Liver (tissue), 8 donors: ENCODE measurements at regions not wholly inside any gene's neighbourhood (a gene's known extent, or its start where the extent isn't known, plus 50 kb on each side); places are given as distances from the start of the nearest gene placed in this dataset.

Experiments
- DNase-seq: peaks from one replicate; pipeline ENCODE4 v3.0.0-alpha.2; 2017; ENCODE audit warnings: low spot score
- H3K27ac ChIP-seq, 2 donors: one replicate each; pipeline ENCODE4 v1.7.0; 2013; ENCODE audit warnings: inconsistent platforms in 2 of 2, low read length in 2 of 2, control low read depth in 1 of 2, low read depth in 1 of 2, mild to moderate bottlenecking in 1 of 2
- H3K27me3 ChIP-seq, 4 donors: one replicate each; pipeline versions ENCODE4 v1.6.1 to v1.7.0; 2013; ENCODE audit warnings: low read length in 3 of 4, inconsistent platforms in 1 of 4, mild to moderate bottlenecking in 1 of 4, moderate library complexity in 1 of 4; ENCODE audit not compliant: control insufficient read depth in 4 of 4, insufficient read depth in 4 of 4
- H3K36me3 ChIP-seq, 4 donors: one replicate each; pipeline versions ENCODE4 v1.6.1 to v1.7.0; 2013; ENCODE audit warnings: low read length in 3 of 4, mild to moderate bottlenecking in 3 of 4, low read depth in 1 of 4, moderate library complexity in 1 of 4; ENCODE audit not compliant: control insufficient read depth in 4 of 4, insufficient read depth in 3 of 4
- H3K4me1 ChIP-seq, 4 donors: one replicate each; pipeline versions ENCODE4 v1.6.1 to v1.7.0; 2013; ENCODE audit warnings: low read length in 3 of 4, mild to moderate bottlenecking in 3 of 4, moderate library complexity in 1 of 4; ENCODE audit not compliant: control insufficient read depth in 4 of 4, insufficient read depth in 4 of 4
- H3K4me3 ChIP-seq, 3 donors: one replicate each; pipeline versions ENCODE4 v1.6.1 to v1.7.0; 2013; ENCODE audit warnings: low read length in 3 of 3, control low read depth in 1 of 3, low read depth in 1 of 3, mild to moderate bottlenecking in 1 of 3
- H3K9ac ChIP-seq, 2 donors: one replicate each; pipeline ENCODE4 v1.7.0; 2013; ENCODE audit warnings: low read length in 2 of 2, mild to moderate bottlenecking in 2 of 2, moderate library complexity in 2 of 2, control low read depth in 1 of 2, low read depth in 1 of 2
- H3K9me3 ChIP-seq, 4 donors: one replicate each; pipeline versions ENCODE4 v1.6.1 to v1.7.0; 2013; ENCODE audit warnings: low read length in 3 of 4; ENCODE audit not compliant: control insufficient read depth in 4 of 4
- CTCF ChIP-seq: fragments of 150-350 bp; IDR thresholded peaks from 2 replicates; pipeline ENCODE4 v1.5.1; 2017; ENCODE audit warnings: improper control_type of control experiment, low read depth, low read length; ENCODE audit not compliant: missing input control
- EGR1 ChIP-seq, 2 donors: IDR thresholded peaks; 2 replicates each; pipeline ENCODE4 v1.6.1; 2016 to 2018; ENCODE audit warnings: antibody characterized with exemption in 2 of 2, low read depth in 2 of 2
- FOXA1 ChIP-seq: IDR thresholded peaks from 2 replicates; pipeline ENCODE4 v1.6.1; 2016; ENCODE audit warnings: antibody characterized with exemption
- GABPA ChIP-seq, 2 donors: IDR thresholded peaks in 1 of 2; conservative IDR thresholded peaks in 1 of 2; 2 replicates each; pipeline ENCODE4 v1.6.1; 2016; ENCODE audit warnings: antibody characterized with exemption in 2 of 2, mild to moderate bottlenecking in 1 of 2, moderate library complexity in 1 of 2
- HNF4A ChIP-seq, 2 donors: conservative IDR thresholded peaks; 2 replicates each; pipeline ENCODE4 v1.6.1; 2016; ENCODE audit warnings: antibody characterized with exemption in 2 of 2, mild to moderate bottlenecking in 2 of 2
- HNF4G ChIP-seq: IDR thresholded peaks from 2 replicates; pipeline ENCODE4 v1.6.1; 2016; ENCODE audit warnings: antibody characterized with exemption
- JUND ChIP-seq, 2 donors: IDR thresholded peaks; 2 replicates each; pipeline ENCODE4 v1.6.1; 2016; ENCODE audit warnings: antibody characterized with exemption in 2 of 2
- RAD21 ChIP-seq, 2 donors: IDR thresholded peaks; 2 replicates each; pipeline ENCODE4 v1.6.1; 2016; ENCODE audit warnings: antibody characterized with exemption in 2 of 2, mild to moderate bottlenecking in 2 of 2
- REST ChIP-seq: IDR thresholded peaks from 2 replicates; pipeline ENCODE4 v1.6.1; 2016; ENCODE audit warnings: antibody characterized with exemption, mild to moderate bottlenecking
- RXRA ChIP-seq, 2 donors: IDR thresholded peaks; 2 replicates each; pipeline ENCODE4 v1.6.1; 2017 to 2018; ENCODE audit warnings: antibody characterized with exemption in 2 of 2, mild to moderate bottlenecking in 1 of 2
- ZBTB33 ChIP-seq: IDR thresholded peaks from 2 replicates; pipeline ENCODE4 v1.6.1; 2016; ENCODE audit warnings: antibody characterized with exemption
- WGBS: extraction: QIAGEN DNeasy Blood & Tissue Kit; methylation state at CpG from one replicate; pipeline ENCODE4 v1.1.7; 2013; 5-methylcytosine and 5-hydroxymethylcytosine counted together
- donor health status: healthy.
- donor health status: healthy.
- donor health status: healthy.
- donor health status: healthy.
- donor health status: healthy.

- no peak for TF ChIP-seq EGR1 (IDR thresholded peaks at IDR 0.05; ENCODE audit: low read depth in 2 of 2)
These were observed 68.1 kb upstream of the MRPS30 start (continued) for GRCh38 chr5:44740660-44741059.

GRCh38 chr5:44729536-44729935 lies 79.2 kb upstream of the MRPS30 start:
- WGBS, result 73% methylated on average over 1 of the region's 1 CpG

GRCh38 chr5:44727100-44727499 lies 81.6 kb upstream of the MRPS30 start:
- WGBS, result 49% methylated on average over 1 of the region's 1 CpG
- Histone ChIP-seq H3K4me3 (no peak overlapping the region), H3K9me3 (no peaks in the 10 kb centered on the region), H3K36me3 (no peaks in the 10 kb centered on the region), H3K9ac (no peak overlapping the region), H3K27ac (no peak overlapping the region), H3K27me3 (peaks cover 0 to 2% (median 0%) of the 10 kb centered on the region in 4 donors), H3K4me1 (no peaks in the 10 kb centered on the region)
- TF ChIP-seq REST, result no peak
- no peak for DNase-seq

More at GRCh38 chr5:44729536-44729935, 79.2 kb upstream of the MRPS30 start:
- H3K27me3 ChIP-seq, result peaks cover 0 to 2% (median 0%) of the 10 kb centered on the region in 4 donors
- TF ChIP-seq GABPA (IDR thresholded peaks at IDR 0.05 in 1 of 2, conservative IDR thresholded peaks at IDR 0.05 in 1 of 2) (no peak), HNF4G (no peak), RAD21 (IDR thresholded peaks at IDR 0.05) (no peak), HNF4A (conservative IDR thresholded peaks at IDR 0.05) (no peak), JUND (IDR thresholded peaks at IDR 0.05) (no peak), RXRA (IDR thresholded peaks at IDR 0.05) (no peak), FOXA1 (no peak), ZBTB33 (no peak), EGR1 (IDR thresholded peaks at IDR 0.05; ENCODE audit: low read depth in 2 of 2) (no peak), CTCF (no peak)
- no peak overlapping the region for H3K27ac ChIP-seq
- H3K36me3 ChIP-seq, result no peaks in the 10 kb centered on the region
- no peak overlapping the region for H3K9ac ChIP-seq
- H3K4me1 ChIP-seq, result no peaks in the 10 kb centered on the region
- DNase-seq, result no peak
- H3K4me3 ChIP-seq, result no peak overlapping the region
- no peaks in the 10 kb centered on the region for H3K9me3 ChIP-seq
